NCI-H1417 (cell line): ENCODE measurements at regions not wholly inside any gene's neighbourhood (a gene's known extent, or its start where the extent isn't known, plus 50 kb on each side); places are given as distances from the start of the nearest gene placed in this dataset.
"Not testable (repeated sequence)": the region's sequence is repeated elsewhere in the genome, so short reads cannot be mapped to it uniquely, and the experiment has no call there.

Experiments
- DNase-seq, 3 experiments: peaks; one replicate each; lab custom pipeline; 2025; lab: John Stamatoyannopoulos, UW

- no peak for DNase-seq
Measured at GRCh38 chr12:74370608-74371216, 166.9 kb upstream of the ATXN7L3B start.

DNA sequence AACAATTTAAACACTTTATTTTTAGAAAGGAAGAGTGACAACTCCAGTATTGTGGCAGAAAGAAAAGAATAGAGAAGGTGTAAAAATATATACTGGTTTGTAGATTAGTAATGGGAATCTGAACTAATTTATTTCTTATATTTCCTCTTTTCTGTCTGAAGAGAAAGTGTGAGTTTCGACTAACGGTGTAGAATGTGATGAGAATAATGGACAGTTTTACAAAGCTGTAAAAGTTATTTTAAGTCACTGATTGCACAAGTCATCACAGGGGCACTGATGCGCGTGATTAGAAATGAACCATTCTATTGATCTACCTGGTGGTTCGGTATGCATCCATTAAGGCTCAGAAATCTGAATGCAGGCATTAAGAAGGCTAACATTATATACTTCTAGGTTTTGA, 158.5 kb upstream of the ATXN7L3B start:
- DNase-seq = no peak

GRCh38 chr12:74381958-74382357, 155.7 kb upstream of the ATXN7L3B start:
- no peak for DNase-seq

DNA sequence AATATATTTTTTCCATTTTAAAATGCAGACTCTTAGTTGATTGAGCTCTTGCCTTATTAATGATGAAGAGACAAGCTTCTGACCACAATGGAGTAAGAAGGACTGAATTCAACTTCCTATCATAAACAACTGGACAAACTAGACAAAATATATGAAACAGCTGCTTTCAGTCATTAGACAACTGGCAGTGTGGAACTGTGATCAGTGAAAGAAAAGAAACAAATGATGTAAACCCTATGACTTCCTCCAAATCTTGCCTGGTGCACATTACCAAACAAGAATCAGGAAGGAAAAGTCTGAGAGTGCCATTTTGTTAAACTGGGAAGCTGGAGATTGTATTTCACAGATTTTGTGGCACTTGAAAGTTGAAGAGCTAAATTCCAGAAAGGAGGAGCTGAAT, 154.7 kb upstream of the ATXN7L3B start:
- DNase-seq = no peak

DNA sequence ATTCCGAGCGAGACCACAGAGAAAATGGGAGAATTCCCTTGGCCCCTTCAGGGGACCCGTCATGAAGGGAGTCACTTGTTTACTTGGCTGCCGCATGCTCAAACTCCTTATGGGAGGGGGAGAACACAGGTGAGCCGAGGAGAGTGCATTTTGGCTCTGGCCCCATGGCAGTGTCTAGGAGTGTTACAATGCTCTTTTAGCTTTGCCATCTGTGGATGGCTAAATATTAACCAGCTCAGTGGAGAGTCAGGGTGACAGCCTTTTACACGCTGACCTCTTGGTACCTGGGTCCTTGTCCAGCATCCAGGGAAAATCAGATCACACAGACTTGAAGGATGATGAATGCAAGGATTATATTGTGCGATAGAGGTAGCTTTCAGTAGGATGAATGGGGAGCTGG, 146.4 kb upstream of the ATXN7L3B start:
- no peak for DNase-seq

DNA sequence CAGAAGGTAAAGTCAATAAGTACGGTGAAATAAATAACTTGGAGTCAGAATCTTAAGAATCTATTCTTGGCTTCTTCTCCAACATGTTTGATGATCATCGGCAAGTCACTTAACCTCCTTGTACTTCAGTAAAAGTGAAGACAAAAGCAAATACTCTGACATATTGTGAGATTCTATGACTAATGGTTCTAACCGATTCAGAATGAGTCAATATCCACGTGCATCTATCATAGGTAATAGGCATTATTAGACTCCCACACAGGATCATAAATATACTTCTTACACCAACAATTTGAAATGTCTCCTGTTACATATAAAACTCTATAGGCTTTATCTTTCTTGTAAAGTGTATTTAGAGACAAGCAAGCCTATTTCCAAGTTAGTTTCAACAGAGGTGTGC, 144.4 kb upstream of the ATXN7L3B start:
- DNase-seq = no peak

- no peak for DNase-seq
Measured at GRCh38 chr12:74394647-74395046, 143.0 kb upstream of the ATXN7L3B start.

DNA sequence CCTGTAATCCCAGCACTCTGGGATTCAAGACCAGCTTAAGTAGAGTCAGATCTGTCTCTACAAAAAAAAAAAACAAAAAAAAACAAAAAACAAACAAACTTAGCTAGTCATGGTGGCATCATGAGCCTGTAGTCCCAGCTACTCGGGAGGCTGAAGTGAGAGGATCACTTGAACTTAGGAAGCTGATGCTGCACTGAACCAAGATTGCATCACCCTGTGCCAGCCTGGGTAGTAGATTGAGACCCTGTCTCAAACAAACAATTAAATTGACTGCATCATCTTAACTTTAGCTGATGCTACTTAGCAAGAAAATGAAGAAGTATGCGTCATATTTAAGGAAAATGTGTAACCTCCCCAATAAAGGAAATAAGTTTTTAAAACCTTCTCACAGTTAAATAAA, 136.6 kb upstream of the ATXN7L3B start:
- DNase-seq = no peak

- DNase-seq = no peak
Measured at GRCh38 chr12:74401966-74402365, 135.7 kb upstream of the ATXN7L3B start.

- DNase-seq = not testable (repeated sequence)
Measured at GRCh38 chr12:74403221-74403470, 134.5 kb upstream of the ATXN7L3B start.

- DNase-seq = peak in 1 of 3 experiments; percentile 57
Measured at GRCh38 chr12:74408601-74409166, 129.0 kb upstream of the ATXN7L3B start.

GRCh38 chr12:74412606-74413230, 124.9 kb upstream of the ATXN7L3B start:
- DNase-seq = peak; percentile 31 to 85 (median 69)

- peak; percentile 32 to 72 (median 43) for DNase-seq
Measured at GRCh38 chr12:74415633-74416032, 122.0 kb upstream of the ATXN7L3B start.

DNA sequence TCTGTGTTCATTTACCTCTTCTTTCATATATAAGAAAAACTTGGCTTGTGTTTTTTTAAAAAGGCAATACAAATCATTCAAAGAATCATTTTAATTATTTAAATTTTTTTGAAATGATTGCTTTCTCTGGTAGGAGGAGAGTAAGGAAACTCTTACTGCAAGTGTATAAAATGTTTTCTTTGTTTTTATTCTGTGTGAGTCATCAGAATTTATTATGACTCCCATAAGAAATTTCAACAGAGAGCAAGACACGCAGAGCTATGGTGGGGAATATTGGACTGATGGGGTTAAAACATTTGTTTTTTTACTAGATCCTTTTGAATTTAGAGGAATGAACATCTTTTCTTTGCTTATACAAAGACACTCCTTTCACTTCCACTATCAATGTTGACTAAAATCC, 119.1 kb upstream of the ATXN7L3B start:
- DNase-seq = no peak

GRCh38 chr12:74424778-74425177, 112.9 kb upstream of the ATXN7L3B start:
- peak in 1 of 3 experiments; percentile 43 for DNase-seq

GRCh38 chr12:74426091-74426490, 111.5 kb upstream of the ATXN7L3B start:
- no peak for DNase-seq

DNA sequence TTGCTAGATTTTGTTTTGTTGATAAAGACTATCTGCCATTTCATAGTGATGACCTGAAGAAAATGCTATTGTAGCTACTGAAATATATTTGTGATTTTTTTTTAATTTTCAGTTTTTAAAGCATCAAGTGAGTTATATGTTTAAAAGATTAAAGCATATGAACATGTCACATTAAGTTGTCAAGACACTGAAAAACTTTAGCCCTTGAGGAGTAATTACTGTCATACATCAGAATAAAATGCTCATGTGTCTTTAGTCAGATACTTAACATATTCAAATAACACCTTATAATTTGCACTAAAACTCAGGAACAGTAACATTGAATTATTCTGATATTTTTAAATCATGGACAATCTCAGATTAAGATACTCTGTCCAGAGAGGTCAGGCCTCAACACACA, 108.1 kb upstream of the ATXN7L3B start:
- no peak for DNase-seq

GRCh38 chr12:74431801-74432200, 105.8 kb upstream of the ATXN7L3B start:
- DNase-seq = no peak

DNA sequence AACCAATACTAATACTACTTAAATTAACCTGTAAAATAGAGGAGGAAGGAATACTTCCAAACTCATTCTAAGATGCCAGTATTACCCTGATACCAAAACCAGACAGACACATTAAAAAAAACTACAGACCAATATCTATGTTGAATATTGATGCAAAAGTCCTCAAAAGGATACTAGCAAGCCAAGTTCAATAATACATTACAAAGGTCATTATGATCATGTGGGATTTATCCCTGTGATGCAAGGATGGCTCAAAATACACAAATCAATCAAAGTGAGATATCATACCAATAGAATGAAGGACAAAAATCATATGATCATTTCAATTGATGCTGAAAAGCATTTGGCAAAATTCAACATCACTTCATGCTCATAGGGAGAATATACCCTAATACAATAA, 97.2 kb upstream of the ATXN7L3B start:
- DNase-seq = no peak

GRCh38 chr12:74441872-74442271, 95.8 kb upstream of the ATXN7L3B start:
- no peak for DNase-seq

GRCh38 chr12:74446466-74446865, 91.2 kb upstream of the ATXN7L3B start:
- no peak for DNase-seq

DNA sequence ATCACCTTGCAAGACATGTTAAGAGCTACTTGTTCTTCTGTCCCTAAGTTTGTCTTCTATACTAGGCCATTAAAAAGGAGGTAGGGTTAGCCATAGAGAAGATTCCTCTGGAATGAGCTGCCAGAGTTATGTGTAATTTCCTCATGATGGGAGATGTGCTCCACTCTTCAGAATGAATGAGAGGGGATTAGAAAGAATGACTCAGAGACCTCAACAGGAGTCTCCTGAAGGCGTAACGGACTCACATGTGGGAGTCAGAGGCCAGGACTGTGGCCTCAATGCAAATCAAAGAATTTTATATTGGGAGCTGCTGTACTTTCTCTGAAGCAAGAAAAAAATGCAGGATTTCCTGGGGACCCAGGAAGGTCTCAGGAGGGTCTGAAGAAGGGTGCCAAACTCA, 87.8 kb upstream of the ATXN7L3B start:
- no peak for DNase-seq

DNA sequence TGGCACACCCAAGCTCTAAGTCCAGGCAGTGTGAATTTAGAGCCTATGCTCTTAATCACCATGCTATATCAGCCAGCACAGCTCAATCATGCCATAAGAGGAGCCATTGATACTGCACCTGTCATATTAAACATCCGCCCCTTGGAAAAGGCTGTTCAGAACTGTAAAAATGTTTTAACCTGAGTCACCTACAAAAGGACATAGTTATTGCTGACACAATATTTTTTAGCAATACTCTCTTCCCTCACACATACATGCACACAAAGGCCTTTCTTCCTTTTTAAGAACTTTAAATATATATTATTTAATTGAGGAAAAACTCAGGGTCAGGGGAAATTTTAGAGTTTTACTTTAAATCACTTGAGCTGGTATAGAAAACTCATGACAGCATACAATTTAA, 83.5 kb upstream of the ATXN7L3B start:
- peak in 1 of 3 experiments; percentile 41 for DNase-seq

DNA sequence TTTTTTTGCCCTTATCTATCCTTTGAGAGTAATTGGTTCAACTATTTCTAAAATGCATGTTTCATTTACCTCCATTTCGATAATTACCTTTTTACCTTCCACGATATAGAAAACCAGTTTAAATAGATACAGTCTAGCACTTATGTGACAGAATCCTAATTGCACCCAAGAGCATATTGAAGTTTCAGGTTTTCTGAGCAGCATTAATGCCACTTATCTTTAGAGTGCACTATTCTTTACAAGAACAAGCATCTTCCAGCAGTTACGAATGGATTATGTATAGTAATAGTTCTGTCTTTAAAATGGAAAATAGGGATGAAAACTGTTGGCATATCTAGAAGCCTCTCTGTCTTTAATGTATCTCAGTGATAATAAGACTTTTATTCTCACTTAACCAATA, 82.2 kb upstream of the ATXN7L3B start:
- DNase-seq = peak in 1 of 3 experiments; percentile 26
